Caco-2 (cell line): ENCODE measurements at regions not wholly inside any gene's neighbourhood (a gene's known extent, or its start where the extent isn't known, plus 50 kb on each side); places are given as distances from the start of the nearest gene placed in this dataset.

Experiments
- BruUV-seq: library from RNA; stranded (reverse); fragments of 400-500 nt; replicated peaks from 2 replicates; lab custom pipeline; 2021; lab: Mats Ljungman, UMichigan
- CTCF ChIA-PET: fragments of 300-600 bp; sonication (Branson Sonifier 250); formaldehyde crosslinking; loops from one replicate; lab custom pipeline; 2022; ENCODE audit warnings: antibody characterized with exemption; lab: Charles Lee
- POLR2A ChIA-PET: fragments of 300-600 bp; sonication (Branson Sonifier 250); formaldehyde crosslinking; loops from one replicate; lab custom pipeline; 2022; ENCODE audit warnings: antibody characterized with exemption; lab: Charles Lee
- DNase-seq, 2 experiments: peaks; one replicate each; pipeline versions ENCODE4 v3.0.0 to v3.0.0-alpha.2; 2020 to 2022
- H3K27me3 ChIP-seq: replicated peaks from 2 replicates; pipeline ENCODE4 v1.6.0; 2011; ENCODE audit warnings: low read length; ENCODE audit not compliant: control insufficient read depth, insufficient read depth
- H3K36me3 ChIP-seq: 2 replicates; pipeline ENCODE4 v1.5.1; 2011; ENCODE audit warnings: low read length; ENCODE audit not compliant: control insufficient read depth, insufficient read depth
- H3K4me1 ChIP-seq: fragments of 250-450 bp; sonication (Bioruptor Pico); 2 replicates; pipeline ENCODE4 v1.5.1; 2020; ENCODE audit warnings: mild to moderate bottlenecking
- H3K4me3 ChIP-seq: 2 replicates; pipeline ENCODE4 v1.5.1; 2011; ENCODE audit warnings: low read depth, mild to moderate bottlenecking, control low read depth, low read length
- H3K9me3 ChIP-seq: fragments of 250-450 bp; sonication (Bioruptor Pico); 2 replicates; pipeline ENCODE4 v1.5.1; 2020; ENCODE audit warnings: mild to moderate bottlenecking, moderate library complexity
- H3K27ac Mint-ChIP-seq: one replicate; pipeline ENCODE4 v1.8.0; 2022; ENCODE audit warnings: mixed read lengths; ENCODE audit not compliant: unreplicated experiment
- H3K27me3 Mint-ChIP-seq: one replicate; pipeline ENCODE4 v1.8.0; 2022; ENCODE audit warnings: mixed read lengths; ENCODE audit not compliant: insufficient read depth, unreplicated experiment
- H3K36me3 Mint-ChIP-seq: one replicate; pipeline ENCODE4 v1.8.0; 2022; ENCODE audit warnings: mild to moderate bottlenecking, mixed read lengths; ENCODE audit not compliant: insufficient read depth, unreplicated experiment
- H3K4me1 Mint-ChIP-seq: one replicate; pipeline ENCODE4 v1.8.0; 2022; ENCODE audit warnings: low read depth, mixed read lengths; ENCODE audit not compliant: unreplicated experiment
- H3K4me3 Mint-ChIP-seq: one replicate; pipeline ENCODE4 v1.8.0; 2022; ENCODE audit warnings: mild to moderate bottlenecking, moderate library complexity, mixed read lengths; ENCODE audit not compliant: unreplicated experiment
- H3K9me3 Mint-ChIP-seq: one replicate; pipeline ENCODE4 v1.8.0; 2022; ENCODE audit warnings: mixed read lengths; ENCODE audit not compliant: unreplicated experiment
- CTCF ChIP-seq, 2 experiments: fragments of 200-600 bp in 1 of 2; IDR thresholded peaks; 1 replicate in 1 of 2; 2 replicates in 1 of 2; pipeline versions ENCODE4 v1.5.1 to v1.8.0; 2011 to 2022; ENCODE audit warnings: antibody characterized with exemption in 1 of 2, control low read depth in 1 of 2, inconsistent platforms in 1 of 2, low read depth in 1 of 2, low read length in 1 of 2, mild to moderate bottlenecking in 1 of 2, moderate library complexity in 1 of 2; ENCODE audit not compliant: insufficient read depth in 1 of 2, severe bottlenecking in 1 of 2, unreplicated experiment in 1 of 2
- intact Hi-C: fragments of 100-400 bp; cut with micrococcal nuclease; formaldehyde crosslinking; loops from one replicate; pipeline ENCODE4 v1.10.0; 2022; ENCODE audit not compliant: unreplicated experiment

GRCh38 chr14:66237741-66238140, 248.4 kb upstream of the CCDC196 start:
- H3K36me3 ChIP-seq, result no peaks in the 10 kb centered on the region; the same call in 1 of the 2 replicates
- no peak for TF ChIP-seq CTCF (IDR thresholded peaks at IDR 0.05; ENCODE audit: insufficient read depth in 1 of 2, low read depth in 1 of 2, low read length in 1 of 2, severe bottlenecking in 1 of 2, unreplicated experiment in 1 of 2)
- no peaks in the 10 kb centered on the region for H3K27me3 Mint-ChIP-seq
- H3K27ac Mint-ChIP-seq, result no peak overlapping the region
- no peaks in the 10 kb centered on the region for H3K9me3 ChIP-seq
- no peaks in the 10 kb centered on the region for H3K4me1 ChIP-seq
- POLR2A ChIA-PET, result no interaction called here
- no peaks in the 10 kb centered on the region for H3K9me3 Mint-ChIP-seq
- CTCF ChIA-PET, result no interaction called here
- no peak overlapping the region for H3K4me3 ChIP-seq
- H3K4me3 Mint-ChIP-seq, result no peak overlapping the region
- intact Hi-C loops, result no loop called here
- no peaks in the 10 kb centered on the region for H3K4me1 Mint-ChIP-seq
- H3K36me3 Mint-ChIP-seq, result no peaks in the 10 kb centered on the region
- DNase-seq, result no peak
- H3K27me3 ChIP-seq, result no peaks in the 10 kb centered on the region
- BruUV-seq, result no TSS peak

GRCh38 chr14:66238969-66239368, 247.2 kb upstream of the CCDC196 start:
- no peak overlapping the region for H3K4me3 Mint-ChIP-seq
- no peaks in the 10 kb centered on the region for H3K27me3 ChIP-seq
- H3K36me3 ChIP-seq, result no peaks in the 10 kb centered on the region; the same call in 1 of the 2 replicates
- no TSS peak for BruUV-seq
- H3K4me1 ChIP-seq, result no peaks in the 10 kb centered on the region
- TF ChIP-seq CTCF (IDR thresholded peaks at IDR 0.05; ENCODE audit: insufficient read depth in 1 of 2, low read depth in 1 of 2, low read length in 1 of 2, severe bottlenecking in 1 of 2, unreplicated experiment in 1 of 2), result no peak
- no peak for DNase-seq
- no peaks in the 10 kb centered on the region for H3K9me3 ChIP-seq
- ChIA-PET CTCF (no interaction called here), POLR2A (no interaction called here)
- H3K27me3 Mint-ChIP-seq, result peaks cover 2% of the 10 kb centered on the region
- H3K27ac Mint-ChIP-seq, result no peak overlapping the region
- no peaks in the 10 kb centered on the region for H3K4me1 Mint-ChIP-seq
- H3K4me3 ChIP-seq, result no peak overlapping the region
- no peaks in the 10 kb centered on the region for H3K36me3 Mint-ChIP-seq
- intact Hi-C loops, result no loop called here
- no peaks in the 10 kb centered on the region for H3K9me3 Mint-ChIP-seq

- Mint-ChIP-seq H3K27ac (no peak overlapping the region), H3K4me1 (no peaks in the 10 kb centered on the region), H3K27me3 (peaks cover 2% of the 10 kb centered on the region), H3K9me3 (no peaks in the 10 kb centered on the region), H3K4me3 (no peak overlapping the region), H3K36me3 (no peaks in the 10 kb centered on the region)
- intact Hi-C loops, result no loop called here
- DNase-seq, result no peak
- TF ChIP-seq CTCF (IDR thresholded peaks at IDR 0.05; ENCODE audit: insufficient read depth in 1 of 2, low read depth in 1 of 2, low read length in 1 of 2, severe bottlenecking in 1 of 2, unreplicated experiment in 1 of 2), result no peak
- ChIA-PET CTCF (no interaction called here), POLR2A (no interaction called here)
- H3K4me1 ChIP-seq, result no peaks in the 10 kb centered on the region
- BruUV-seq, result no TSS peak
- H3K9me3 ChIP-seq, result no peaks in the 10 kb centered on the region
- no peaks in the 10 kb centered on the region; the same call in 1 of the 2 replicates for H3K36me3 ChIP-seq
- H3K27me3 ChIP-seq, result no peaks in the 10 kb centered on the region
- no peak overlapping the region for H3K4me3 ChIP-seq
Measured at GRCh38 chr14:66239589-66239988, 246.6 kb upstream of the CCDC196 start.
